HepG2 (cell line): ENCODE measurements at regions not wholly inside any gene's neighbourhood (a gene's known extent, or its start where the extent isn't known, plus 50 kb on each side); places are given as distances from the start of the nearest gene placed in this dataset.
A peak's percentile ranks its signal among the peaks of the same experiment; 100 is the strongest.

Experiments used
- ATAC-seq: fragments of 200-7000 bp; cut with Tn5 transposase; 3 replicates; pipeline ENCODE4 v1.9.1; 2020; ENCODE audit warnings: mild to moderate bottlenecking, moderate library complexity
- BruUV-seq: library from RNA; stranded (reverse); fragments of 400-500 nt; replicated peaks from 2 replicates; lab custom pipeline; 2021; lab: Mats Ljungman, UMichigan
- CTCF ChIA-PET: fragments of 300-600 bp; formaldehyde crosslinking; extraction: SDS; loops from one replicate; lab custom pipeline; 2021; ENCODE audit warnings: low total read pairs, inconsistent platforms, low intra/inter-chr PET ratio; lab: Yijun Ruan, JAX
- POLR2A ChIA-PET: fragments of 350-600 bp; sonication (Branson Sonifier 250); formaldehyde crosslinking; loops from one replicate; lab custom pipeline; 2020; ENCODE audit warnings: antibody characterized with exemption, inconsistent platforms; lab: Yijun Ruan, JAX
- DNase-seq: peaks from one replicate; pipeline ENCODE4 v3.0.0-alpha.2; 2015; ENCODE audit warnings: low spot score
- FAIRE-seq: peaks from 3 replicates; lab custom pipeline; 2011; peaks lifted over from hg19 to GRCh38; lab: Jason Lieb, UNC
- H2AFZ ChIP-seq: one replicate; pipeline ENCODE4 v1.6.1; 2011; ENCODE audit warnings: low read length, inconsistent platforms
- H3K27ac ChIP-seq: fragments of 300-600 bp; 3 replicates; pipeline ENCODE4 v1.8.0; 2011; ENCODE audit warnings: mixed run types, mild to moderate bottlenecking, mixed read lengths, low read length, inconsistent platforms; ENCODE audit not compliant: insufficient read depth; ENCODE audit errors: extremely low read length
- H3K27me3 ChIP-seq, 2 experiments: fragments of 200-600 bp in 1 of 2; 2 replicates in 1 of 2; 3 replicates in 1 of 2; pipeline versions ENCODE4 v1.6.0 to v1.8.0; 2011; ENCODE audit warnings: low read length in 2 of 2, mild to moderate bottlenecking in 2 of 2, moderate library complexity in 2 of 2, inconsistent platforms in 1 of 2; ENCODE audit not compliant: insufficient read depth in 2 of 2, control insufficient read depth in 1 of 2
- H3K36me3 ChIP-seq, 2 experiments: fragments of 200-600 bp in 1 of 2; replicated peaks in 1 of 2; 2 replicates in 1 of 2; 3 replicates in 1 of 2; pipeline versions ENCODE4 v1.5.1 to v1.8.0; 2011; ENCODE audit warnings: low read length in 2 of 2, inconsistent platforms in 1 of 2; ENCODE audit not compliant: insufficient read depth in 2 of 2, control insufficient read depth in 1 of 2
- H3K4me1 ChIP-seq: 2 replicates; pipeline ENCODE4 v1.5.1; 2012; ENCODE audit warnings: low read length, inconsistent platforms; ENCODE audit not compliant: insufficient read depth
- H3K4me2 ChIP-seq: 2 replicates; pipeline ENCODE4 v1.6.0; 2011; ENCODE audit warnings: low read depth, low read length, inconsistent platforms
- H3K4me3 ChIP-seq, 3 experiments: fragments of 200-600 bp in 1 of 3; sonication (generic), shearing (Covaris generic) in 1 of 3; replicated peaks in 1 of 3; 2 replicates each; pipeline ENCODE4 v1.5.1; 2011 to 2016; ENCODE audit warnings: low read length in 3 of 3, inconsistent platforms in 2 of 3, low read depth in 2 of 3, mild to moderate bottlenecking in 2 of 3, control low read depth in 1 of 3, mixed read lengths in 1 of 3; ENCODE audit not compliant: insufficient read depth in 1 of 3
- H3K79me2 ChIP-seq: one replicate; pipeline ENCODE4 v1.6.1; 2011; ENCODE audit warnings: low read length, inconsistent platforms; ENCODE audit not compliant: insufficient read depth
- H3K9ac ChIP-seq: 2 replicates; pipeline ENCODE4 v1.6.0; 2011; ENCODE audit warnings: mild to moderate bottlenecking, low read depth, low read length, inconsistent platforms; ENCODE audit not compliant: insufficient read depth
- H3K9me3 ChIP-seq: 2 replicates; pipeline ENCODE4 v1.5.1; 2012; ENCODE audit warnings: mild to moderate bottlenecking, low read length
- H4K20me1 ChIP-seq: 2 replicates; pipeline ENCODE4 v1.6.0; 2011; ENCODE audit warnings: inconsistent platforms, mild to moderate bottlenecking, low read length, moderate library complexity; ENCODE audit not compliant: insufficient read depth
- ATF7 ChIP-seq, 2 experiments: fragments of 450-650 bp in 1 of 2; sonication (generic) in 1 of 2; formaldehyde crosslinking in 1 of 2; IDR thresholded peaks; 2 replicates each; pipeline versions ENCODE4 v1.4.0 to v1.6.1; 2016 to 2020; ENCODE audit warnings: antibody characterized with exemption in 1 of 2, mild to moderate bottlenecking in 1 of 2, missing genetic modification reagents in 1 of 2
- CEBPB ChIP-seq: IDR thresholded peaks from 2 replicates; pipeline ENCODE4 v1.6.1; 2011; ENCODE audit warnings: low read depth, low read length, improper control_type of control experiment, borderline replicate concordance
- ZBED4 ChIP-seq: sonication (generic); formaldehyde crosslinking; IDR thresholded peaks from 2 replicates; pipeline ENCODE4 v1.4.0; 2020; ENCODE audit warnings: missing genetic modification reagents, borderline replicate concordance
- ZNF724P ChIP-seq: sonication (generic); formaldehyde crosslinking; IDR thresholded peaks from 2 replicates; pipeline ENCODE4 v1.8.0; 2022; ENCODE audit warnings: missing genetic modification reagents, borderline replicate concordance
- ZSCAN21 ChIP-seq: sonication (generic); formaldehyde crosslinking; IDR thresholded peaks from 2 replicates; pipeline ENCODE4 v1.8.0; 2022; ENCODE audit warnings: mild to moderate bottlenecking, missing genetic modification reagents, moderate library complexity, borderline replicate concordance
- ZSCAN25 ChIP-seq: sonication (generic); formaldehyde crosslinking; IDR thresholded peaks from 2 replicates; pipeline ENCODE4 v1.8.0; 2022; ENCODE audit warnings: mild to moderate bottlenecking, missing genetic modification reagents
- whole genome bisulfite sequencing: methylation state at CpG from one replicate; pipeline ENCODE4 v1.1.6; 2017; ENCODE audit warnings: low lambda C conversion rate; 5-methylcytosine and 5-hydroxymethylcytosine counted together
- in situ Hi-C: cut with HindIII; loops from 2 replicates; pipeline ENCODE4 v1.10.0; 2017; ENCODE audit warnings: low pct_unique_long_range_greater_than_20kb; ENCODE audit not compliant: extremely low pct_ligation_motif_present
- intact Hi-C: fragments of 100-400 bp; cut with micrococcal nuclease; formaldehyde crosslinking; loops from one replicate; pipeline ENCODE4 v1.10.0; 2022; ENCODE audit not compliant: unreplicated experiment

GRCh38 chr13:73157031-73157430, 98.2 kb downstream of the KLF5 start:
- no peaks in the 10 kb centered on the region for H3K36me3 ChIP-seq
- BruUV-seq, result no TSS peak
- no peaks in the 10 kb centered on the region for H3K4me1 ChIP-seq
- H3K79me2 ChIP-seq, result no peaks in the 10 kb centered on the region
- no peak for DNase-seq
- no peak for TF ChIP-seq ZSCAN21 (CRISPR knock-in tag)
- no peak for TF ChIP-seq ZSCAN25 (CRISPR knock-in tag)
- TF ChIP-seq CEBPB, result no peak
- TF ChIP-seq ZNF724P (CRISPR knock-in tag), result no peak
- ATAC-seq, result no peak
- no peak overlapping the region for H3K27ac ChIP-seq
- no peaks in the 10 kb centered on the region for H3K9me3 ChIP-seq
- in situ Hi-C loops, result no loop called here
- H3K9ac ChIP-seq, result no peak overlapping the region
- intact Hi-C loops, result no loop called here
- H2AFZ ChIP-seq, result no peak overlapping the region
- WGBS, result 0% methylated on average over 2 of the region's 2 CpGs
- H3K4me3 ChIP-seq, result no peak overlapping the region
- H3K27me3 ChIP-seq, result no peaks in the 10 kb centered on the region
- no peak overlapping the region for H3K4me2 ChIP-seq
- CTCF ChIA-PET, result no interaction called here
- no peaks in the 10 kb centered on the region for H4K20me1 ChIP-seq
- FAIRE-seq, result no peak
- POLR2A ChIA-PET, result no interaction called here

GRCh38 chr13:73146707-73147106, 87.9 kb downstream of the KLF5 start:
- Histone ChIP-seq H3K4me2 (no peak overlapping the region), H3K4me1 (0 out of 2 replicates have a peak, but pooled peaks cover 3% of the 10 kb centered on the region), H3K9ac (no peak overlapping the region), H3K9me3 (no peaks in the 10 kb centered on the region), H3K27me3 (peaks cover 0 to 2% of the 10 kb centered on the region in 2 experiments; a peak in 1 of 5 replicates), H3K4me3 (no peak overlapping the region), H4K20me1 (no peaks in the 10 kb centered on the region), H3K27ac (no peak overlapping the region), H3K36me3 (no peaks in the 10 kb centered on the region), H2AFZ (no peak overlapping the region), H3K79me2 (no peaks in the 10 kb centered on the region)
- TF ChIP-seq ATF7 (IDR thresholded peaks at IDR 0.05) (peak; percentile 53), ATF7 (CRISPR knock-in tag; IDR thresholded peaks at IDR 0.05) (no peak), ZBED4 (CRISPR knock-in tag) (no peak)
- 62% methylated on average over 2 of the region's 2 CpGs for whole genome bisulfite sequencing
- no peak for DNase-seq
- intact Hi-C loops, result no loop called here
- POLR2A ChIA-PET, result no interaction called here
- CTCF ChIA-PET, result no interaction called here
- no peak for FAIRE-seq
- BruUV-seq, result no TSS peak
- no peak for ATAC-seq
- in situ Hi-C loops, result no loop called here
